NCI-H460 (cell line): ENCODE measurements at regions not wholly inside any gene's neighbourhood (a gene's known extent, or its start where the extent isn't known, plus 50 kb on each side); places are given as distances from the start of the nearest gene placed in this dataset.

Source experiments
- DNase-seq: peaks from one replicate; pipeline ENCODE4 v3.0.0-alpha.2; 2016; ENCODE audit warnings: low read depth; ENCODE audit errors: extremely low read depth

DNA sequence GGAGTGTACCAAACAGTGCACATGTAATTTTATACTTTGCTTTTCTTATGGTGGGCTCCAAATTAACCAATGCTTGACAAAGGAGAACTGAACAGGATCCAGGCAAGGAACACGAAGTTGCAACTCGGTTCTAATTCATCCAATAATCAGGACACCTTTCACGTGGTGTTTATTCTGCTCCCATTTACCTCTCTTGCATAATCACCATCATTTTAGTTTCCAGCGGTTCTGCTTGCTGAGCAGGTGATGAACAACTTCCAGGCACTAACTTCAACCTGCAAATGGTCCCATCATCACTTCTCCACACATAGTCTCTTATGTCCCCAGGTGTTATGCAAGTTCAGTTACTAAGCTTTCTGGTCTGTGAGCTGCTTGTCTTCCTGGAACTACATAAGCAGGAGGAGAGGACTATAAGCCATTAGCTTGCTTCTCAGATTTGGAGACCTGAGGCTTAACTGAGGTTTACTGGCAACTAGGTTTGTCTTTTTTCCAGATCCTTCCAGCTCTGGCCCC is 326.8 kb upstream of the SLC30A5 start:
- DNase-seq: no peak

DNA sequence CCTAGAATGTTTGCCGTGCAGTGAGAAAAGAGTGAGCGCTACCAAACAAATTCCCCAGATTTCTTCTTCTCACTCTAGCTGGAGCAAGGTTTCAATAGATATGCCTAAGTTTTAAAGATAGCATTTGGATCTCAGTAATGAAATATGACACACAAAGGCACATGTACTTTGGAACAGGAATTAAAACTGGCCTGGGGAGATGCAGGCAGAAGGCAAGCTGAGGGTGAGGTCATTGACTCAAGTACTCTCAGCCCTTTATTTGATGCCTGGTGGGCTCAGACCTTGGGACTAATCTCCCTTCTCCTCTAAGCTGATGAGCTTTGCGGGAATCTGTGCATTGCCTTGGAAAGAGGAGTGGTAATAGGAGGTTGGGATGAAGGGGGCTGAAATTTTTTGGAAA is 323.3 kb upstream of the SLC30A5 start:
- DNase-seq: no peak

DNA sequence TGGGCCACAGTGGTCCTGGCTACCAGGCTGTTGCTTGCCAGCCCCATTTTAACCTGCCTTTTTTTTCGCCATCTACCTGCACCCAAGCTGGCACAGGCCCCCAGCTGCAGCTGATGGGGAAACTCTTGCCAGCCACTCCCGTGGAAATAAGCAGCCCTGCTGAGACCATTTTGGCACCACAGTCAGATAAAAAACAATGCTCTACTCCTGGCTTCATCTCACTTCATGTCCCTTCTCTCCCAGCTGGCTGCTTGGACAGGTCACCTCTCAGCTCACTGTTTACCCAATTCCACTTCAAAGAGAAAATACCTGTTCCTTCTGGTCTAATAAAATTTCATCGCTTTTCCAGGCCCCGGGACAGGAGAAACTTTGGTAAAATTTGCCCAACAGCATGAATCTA is 322.6 kb upstream of the SLC30A5 start:
- no peak for DNase-seq

DNA sequence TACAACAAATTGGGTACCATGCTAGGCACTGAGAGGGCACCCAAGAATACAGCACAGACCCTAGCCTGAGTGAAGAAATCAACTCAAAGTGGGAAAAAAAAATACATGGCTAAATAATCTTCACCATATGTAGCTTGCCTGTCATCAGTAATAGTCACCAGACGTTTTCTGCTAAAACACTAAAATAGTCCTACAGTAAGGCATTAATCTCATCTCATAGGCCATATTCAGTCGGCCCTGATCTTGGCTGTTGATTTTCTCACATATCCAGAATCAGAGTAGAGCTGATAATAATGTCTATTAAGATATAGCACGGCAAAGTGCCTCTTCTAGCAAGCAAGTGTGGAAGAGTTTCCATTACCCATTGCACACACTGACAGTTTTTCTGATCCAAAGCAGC is 322.1 kb upstream of the SLC30A5 start:
- DNase-seq: no peak

DNA sequence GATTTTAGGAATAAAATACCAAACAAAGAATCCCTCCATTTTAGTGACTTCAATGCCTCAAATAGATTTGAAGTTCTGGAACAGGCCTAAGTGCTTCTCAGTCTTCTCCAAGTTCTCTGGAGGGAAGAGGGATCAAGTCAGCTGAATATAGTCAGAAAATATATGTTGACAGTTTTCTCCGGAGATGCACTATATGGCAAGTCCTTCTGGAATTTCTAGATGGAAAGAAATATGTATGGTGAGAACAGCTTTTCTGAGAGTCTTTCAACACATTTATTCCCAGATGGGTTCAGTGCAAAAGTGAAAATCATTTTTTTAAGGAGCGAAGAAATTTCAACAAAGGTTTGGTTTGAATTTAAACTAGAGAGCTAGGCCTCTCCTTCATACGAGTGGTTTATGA is 317.4 kb upstream of the SLC30A5 start:
- DNase-seq: no peak

DNA sequence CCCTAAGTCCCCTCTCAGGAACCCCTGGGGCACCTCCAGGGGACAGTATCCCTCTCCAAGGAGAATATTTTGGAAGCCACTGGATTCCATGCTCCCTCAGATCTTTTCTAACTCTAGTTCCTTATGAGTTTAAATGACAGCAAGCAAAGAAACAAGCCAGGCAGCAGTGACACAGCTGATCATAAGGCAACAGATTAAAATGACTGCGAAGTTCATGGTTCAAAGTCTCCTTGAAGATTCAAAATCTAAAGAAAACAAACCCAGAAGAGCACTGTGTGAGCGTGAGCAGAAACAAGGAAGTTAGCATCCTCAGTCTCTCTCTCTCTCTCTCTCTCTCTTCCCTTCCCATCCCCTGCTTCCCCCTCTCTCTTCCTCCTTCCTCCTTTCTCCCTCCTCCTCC is 316.7 kb upstream of the SLC30A5 start:
- no peak for DNase-seq

DNA sequence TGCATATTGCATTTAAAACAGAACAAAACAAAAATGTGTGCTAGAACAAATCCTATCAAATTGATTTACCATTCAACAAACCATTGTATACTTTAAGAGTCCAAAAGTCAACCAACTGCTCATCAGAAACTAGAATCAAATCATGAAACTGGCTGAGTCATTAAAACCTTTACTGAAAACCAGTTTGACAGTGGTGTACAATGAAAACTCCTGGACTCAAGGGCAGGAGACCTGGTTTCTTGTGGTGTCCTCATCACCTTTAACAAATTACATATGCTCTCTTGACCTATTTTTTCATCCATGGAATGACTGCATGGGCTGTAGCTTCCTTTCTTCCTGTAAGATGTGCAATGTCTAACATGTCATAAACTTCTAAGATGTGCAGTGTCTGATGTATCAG is 315.3 kb upstream of the SLC30A5 start:
- DNase-seq: no peak

DNA sequence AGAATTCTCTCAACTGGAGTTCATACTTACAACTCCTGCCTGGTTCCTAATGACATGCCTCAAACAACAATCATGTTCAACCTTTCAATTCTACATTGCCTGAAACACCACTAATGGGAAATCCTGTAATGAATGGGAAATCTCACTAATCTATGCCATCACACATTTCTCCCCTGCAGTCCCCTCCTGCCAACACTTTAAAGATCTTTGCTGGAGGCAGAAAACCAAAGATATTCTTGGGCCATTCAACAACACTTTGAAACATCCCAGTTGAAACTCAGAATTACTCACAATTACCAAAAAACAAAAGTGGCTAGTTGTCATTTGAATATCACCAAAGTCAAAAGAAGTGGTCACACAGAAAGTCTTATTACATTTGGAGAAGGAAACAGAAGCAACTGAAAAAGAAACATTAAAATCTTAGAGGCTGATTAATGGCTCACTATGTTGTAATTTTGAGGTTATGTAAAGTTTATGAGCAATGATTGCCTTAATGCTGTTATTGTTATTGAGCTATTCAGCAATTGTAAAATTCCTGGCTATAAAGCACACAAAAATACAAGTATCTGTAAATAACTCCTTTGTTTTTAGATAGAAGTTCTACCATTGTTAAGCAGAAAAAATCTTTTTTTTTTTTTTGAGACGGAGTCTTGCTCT is 313.4 kb upstream of the SLC30A5 start:
- DNase-seq: no peak

DNA sequence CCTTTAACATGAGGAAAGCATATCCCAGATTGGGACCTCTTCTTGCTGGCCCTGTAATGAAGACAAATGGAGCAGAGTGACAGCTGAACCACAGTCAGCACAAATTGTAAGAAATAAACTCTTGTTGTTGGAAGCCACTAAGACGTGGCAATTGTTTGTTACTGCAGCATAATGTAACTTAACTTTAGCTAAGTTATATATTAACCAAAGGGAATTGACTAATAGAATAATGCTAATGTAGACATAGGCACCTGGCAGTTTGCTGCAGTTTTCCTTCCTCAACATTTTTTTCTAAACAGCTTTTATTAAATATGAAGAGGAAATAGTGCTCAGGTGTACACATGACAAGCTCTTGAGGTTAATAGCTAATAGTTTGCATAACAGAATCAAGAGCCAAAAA is 300.7 kb upstream of the SLC30A5 start:
- DNase-seq: no peak

DNA sequence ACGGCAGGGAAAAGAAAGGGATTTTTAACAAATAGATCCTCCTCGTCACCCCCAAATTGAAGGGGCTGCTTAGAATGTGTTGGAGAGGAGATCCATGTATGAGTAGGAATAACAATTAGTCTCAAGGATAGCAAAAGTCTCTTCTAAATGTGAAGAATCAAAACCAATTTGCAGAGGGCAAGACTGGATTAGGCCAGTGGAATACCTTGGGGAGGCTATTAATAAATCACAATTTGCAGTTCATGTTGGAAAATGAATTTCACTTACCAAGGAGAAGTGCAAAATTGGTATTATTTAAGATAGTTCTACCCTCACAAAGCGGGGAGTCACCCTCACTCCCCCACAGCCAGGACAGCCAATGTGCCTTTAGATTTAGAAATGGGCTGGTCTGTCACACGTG is 299.8 kb upstream of the SLC30A5 start:
- no peak for DNase-seq

DNA sequence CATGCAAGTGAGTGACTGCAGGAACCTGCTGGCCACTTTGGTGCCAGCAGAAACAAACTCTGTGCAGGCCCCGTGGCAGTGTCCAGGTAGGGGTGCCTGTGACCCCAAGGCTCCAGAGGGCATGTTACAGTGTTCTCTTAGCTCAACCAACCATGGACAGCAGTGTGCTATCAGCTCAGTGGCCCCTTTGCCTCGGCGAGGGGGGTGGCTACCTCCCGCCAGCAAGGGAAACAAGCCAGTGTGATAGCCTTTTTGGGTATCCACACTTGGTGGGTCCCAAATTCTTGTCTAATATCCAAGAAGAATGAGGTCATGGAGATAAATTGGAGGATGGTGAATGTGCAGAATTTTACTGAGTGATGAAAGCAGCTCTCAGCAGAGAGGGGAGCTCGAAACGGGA is 298.6 kb upstream of the SLC30A5 start:
- no peak for DNase-seq

DNA sequence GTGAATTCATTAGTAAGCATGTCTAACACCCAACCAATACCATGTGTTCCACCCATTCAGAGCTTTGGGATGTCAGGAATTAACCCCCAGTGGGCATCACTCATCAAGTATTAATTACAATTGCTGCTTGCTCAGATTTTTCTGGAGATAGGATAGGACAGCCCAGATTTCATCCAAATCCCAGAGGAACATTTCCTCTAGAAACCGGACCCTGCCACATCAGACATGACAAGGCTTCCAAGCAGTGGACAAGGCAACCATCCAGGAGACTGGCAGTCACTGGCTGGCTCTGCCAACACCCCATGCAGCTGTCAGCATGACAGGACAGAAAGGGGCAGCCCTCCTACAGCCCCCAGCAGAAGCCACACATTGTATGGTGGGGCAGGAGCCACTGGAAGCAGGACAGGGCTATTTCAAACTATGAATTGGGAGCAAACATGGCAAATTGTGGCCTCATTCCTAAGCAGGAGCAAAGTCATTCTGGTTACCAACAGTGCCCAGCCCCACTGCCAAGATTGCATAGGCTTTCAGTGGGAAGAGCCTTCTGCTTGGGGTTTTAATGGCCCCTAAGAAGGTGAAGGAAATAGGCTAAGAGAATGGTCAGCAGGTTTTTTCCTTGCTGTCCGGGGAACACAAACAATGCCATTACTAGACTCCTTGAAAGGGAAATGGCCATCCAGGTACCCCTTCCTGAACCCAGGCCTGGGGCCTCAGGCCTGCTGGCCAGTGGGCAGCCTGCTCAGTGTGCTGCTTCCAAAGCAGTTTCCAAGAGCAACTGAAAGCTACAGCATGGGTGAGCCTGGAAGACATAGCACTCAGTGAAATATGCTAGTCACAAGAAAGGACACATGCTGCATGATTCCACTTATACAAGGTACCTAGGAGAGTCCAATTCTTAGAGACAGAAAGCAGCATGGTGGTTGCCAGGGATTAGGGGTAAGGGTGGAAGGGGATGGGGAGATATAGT is 294.7 kb upstream of the SLC30A5 start:
- no peak for DNase-seq

DNA sequence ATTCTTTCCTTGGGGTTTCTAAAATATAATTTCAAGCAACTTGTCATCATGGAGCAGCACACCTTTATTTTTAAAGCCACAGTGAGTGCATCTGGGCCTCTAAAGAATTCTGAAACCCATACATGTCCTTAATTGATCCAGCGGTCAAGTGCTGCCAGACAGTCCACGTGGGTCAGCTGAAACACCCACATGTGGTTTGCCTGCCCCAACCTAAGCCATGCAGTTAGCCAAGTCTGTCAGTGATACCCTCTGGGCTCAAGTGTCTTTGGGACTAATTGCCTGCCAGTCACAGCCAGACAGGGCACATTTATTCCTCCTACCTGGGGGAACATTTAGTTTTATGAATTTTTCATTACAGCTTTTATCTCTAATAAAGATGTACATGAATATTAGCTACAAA is 291.4 kb upstream of the SLC30A5 start:
- no peak for DNase-seq

DNA sequence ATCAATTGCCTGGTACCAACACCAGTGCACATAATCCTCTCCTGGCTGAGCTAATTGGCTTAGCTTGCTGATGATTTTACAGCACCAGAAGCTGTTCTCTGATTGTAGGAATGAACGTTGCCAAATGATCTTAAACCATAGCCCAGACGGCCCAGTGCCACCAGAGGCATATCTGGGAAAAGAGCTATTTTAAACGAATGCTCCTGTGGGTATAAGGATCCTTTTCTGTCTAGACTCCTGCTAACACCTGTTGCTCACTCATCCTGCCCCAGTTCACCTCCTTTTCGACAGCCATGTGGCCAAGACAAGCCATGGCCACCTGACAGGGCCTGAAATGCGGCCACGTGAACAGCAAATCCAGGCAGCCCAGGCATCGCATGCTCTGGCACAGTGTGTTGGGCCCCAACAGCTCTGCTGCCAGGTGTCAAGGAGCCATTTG is 289.9 kb upstream of the SLC30A5 start:
- no peak for DNase-seq

DNA sequence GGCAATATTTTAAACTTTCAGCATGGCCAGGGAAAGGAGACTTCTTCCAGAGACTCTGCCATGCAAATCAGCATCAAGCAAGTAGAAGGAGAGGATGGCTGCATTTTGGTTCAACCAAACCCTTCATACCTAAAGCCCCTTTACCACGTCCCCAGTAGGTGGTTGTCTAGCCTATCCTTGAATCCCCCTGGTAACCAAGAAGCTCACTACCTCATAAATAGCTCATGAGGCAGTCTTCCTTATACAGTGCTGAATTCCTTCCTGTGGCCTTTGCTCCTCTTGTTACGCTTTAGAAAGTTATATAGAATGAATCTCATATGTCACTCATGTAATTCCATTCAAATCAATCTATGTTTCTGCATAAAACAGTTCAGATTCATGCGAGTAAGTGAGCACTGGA is 289.5 kb upstream of the SLC30A5 start:
- no peak for DNase-seq

DNA sequence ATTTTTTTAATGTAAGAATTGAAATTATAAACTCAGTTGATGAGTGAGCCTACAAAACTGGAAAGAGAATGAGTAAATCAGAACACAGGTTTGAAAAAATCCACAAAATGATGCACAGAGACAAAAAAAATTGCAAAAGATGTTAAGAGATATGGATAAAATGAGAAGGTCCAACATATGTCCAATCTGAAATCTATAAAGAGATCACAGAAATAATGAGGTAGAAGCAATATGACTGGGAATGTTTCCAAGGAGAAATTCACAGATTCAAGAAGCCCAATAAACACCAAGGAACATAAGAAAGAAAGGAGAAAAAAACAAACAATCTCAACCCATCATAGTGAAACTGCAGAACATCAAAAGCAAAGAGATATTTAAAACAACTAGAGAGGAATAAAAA is 288.4 kb upstream of the SLC30A5 start:
- no peak for DNase-seq

DNA sequence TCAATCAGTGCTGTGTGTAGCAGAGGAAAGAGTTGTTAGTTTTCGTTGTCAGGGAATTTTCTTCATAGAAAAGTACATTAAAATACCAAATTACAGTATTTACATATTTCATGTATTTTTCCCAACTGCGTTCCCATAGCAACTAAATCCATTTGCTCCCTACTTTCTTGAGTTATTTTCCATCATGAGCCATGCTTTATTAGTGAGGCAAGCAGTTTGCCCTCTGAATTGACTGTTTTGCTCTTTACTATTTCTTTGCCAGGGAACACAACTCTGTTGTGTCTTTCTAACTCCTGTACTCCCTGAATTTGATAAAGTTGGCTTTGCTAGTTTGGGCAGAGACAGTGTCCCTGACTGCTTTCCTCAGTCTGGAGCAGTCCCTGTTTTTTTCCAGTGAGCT is 276.2 kb upstream of the SLC30A5 start:
- DNase-seq: no peak

DNA sequence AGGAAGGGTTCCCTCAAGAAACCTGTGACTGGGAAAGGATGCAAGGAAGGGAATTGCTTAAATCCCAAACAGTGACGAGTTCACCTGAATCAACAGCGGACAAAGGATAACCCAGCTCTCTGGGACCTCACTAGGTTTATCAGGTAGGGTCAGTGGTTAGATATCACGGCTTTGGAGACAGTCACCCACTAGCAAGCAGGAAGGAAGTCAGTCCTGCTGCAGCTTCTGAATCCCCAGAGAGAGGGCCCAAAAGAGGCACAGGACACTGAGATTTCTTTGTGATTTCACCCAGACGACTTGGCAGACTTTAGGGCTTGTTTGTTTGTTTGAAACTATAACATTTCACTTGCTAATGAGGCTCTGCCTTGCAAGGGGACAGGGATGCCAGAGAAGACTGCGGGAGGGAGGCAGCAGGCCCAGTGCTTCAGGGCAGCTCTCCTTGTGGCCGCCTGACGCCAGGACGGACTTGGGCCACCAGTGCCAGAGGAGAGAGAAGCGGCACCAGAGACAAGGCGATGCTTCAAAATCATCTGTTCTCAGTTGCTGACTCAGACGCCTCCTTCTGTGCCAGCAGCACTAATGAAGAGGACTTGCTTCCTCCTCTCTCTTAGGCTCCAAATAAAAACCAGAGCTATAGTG is 275.6 kb upstream of the SLC30A5 start:
- no peak for DNase-seq

DNA sequence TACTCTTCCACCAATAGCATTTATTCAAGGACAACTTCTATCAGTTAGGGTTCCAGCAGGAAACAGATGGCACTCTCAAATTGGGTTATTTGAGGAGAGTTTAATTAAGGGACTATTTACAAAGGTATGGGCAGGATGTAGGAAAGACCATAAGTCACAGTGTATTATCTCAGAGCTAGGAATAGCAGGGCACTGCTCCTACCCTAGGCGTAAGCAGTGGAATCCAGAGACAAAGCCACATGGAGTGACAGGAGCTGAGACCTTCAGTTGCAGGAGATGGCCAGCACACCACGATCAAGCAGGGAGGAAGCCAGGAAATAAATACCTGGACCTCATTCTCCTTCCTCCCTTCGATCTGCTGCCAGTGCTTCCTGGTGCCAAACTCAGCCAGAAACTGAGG is 274.9 kb upstream of the SLC30A5 start:
- DNase-seq: no peak

DNA sequence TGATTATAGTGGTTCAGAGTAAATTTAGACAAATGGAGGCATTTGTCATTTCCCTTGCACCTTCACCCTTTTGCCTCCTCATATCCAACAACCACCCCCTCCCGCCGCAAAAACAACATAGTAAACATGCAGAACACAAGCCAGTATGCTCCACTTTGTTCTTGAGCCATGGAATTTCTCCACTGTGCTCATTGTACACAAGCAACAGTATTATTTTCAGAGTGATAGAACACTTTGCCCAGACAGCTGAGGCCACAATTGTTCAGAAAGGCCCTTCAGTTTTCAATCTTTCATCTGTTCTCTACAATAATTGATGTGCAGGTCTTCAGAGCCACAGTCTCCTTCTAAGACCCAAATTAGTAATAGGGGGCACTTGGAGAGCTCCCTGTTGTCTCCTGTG is 272.8 kb upstream of the SLC30A5 start:
- no peak for DNase-seq

DNA sequence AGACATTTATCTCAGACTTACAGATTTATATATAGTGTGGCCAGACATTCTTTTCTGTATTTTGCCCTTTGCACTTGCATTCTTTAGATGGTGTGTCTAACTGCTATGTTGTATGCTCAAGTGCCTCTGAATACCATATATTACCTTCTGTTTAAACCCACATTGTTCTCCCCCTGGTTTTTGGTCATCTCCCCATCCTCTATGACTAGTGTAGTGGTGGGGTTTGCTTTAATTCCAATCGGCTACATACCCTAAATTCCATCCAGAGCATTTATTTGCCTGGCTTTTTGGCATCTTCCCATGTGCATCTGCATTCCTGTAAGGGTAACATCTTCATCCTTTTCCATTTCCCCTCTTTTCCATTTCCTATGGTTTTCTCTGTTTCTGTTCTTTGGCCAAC is 271.0 kb upstream of the SLC30A5 start:
- no peak for DNase-seq

DNA sequence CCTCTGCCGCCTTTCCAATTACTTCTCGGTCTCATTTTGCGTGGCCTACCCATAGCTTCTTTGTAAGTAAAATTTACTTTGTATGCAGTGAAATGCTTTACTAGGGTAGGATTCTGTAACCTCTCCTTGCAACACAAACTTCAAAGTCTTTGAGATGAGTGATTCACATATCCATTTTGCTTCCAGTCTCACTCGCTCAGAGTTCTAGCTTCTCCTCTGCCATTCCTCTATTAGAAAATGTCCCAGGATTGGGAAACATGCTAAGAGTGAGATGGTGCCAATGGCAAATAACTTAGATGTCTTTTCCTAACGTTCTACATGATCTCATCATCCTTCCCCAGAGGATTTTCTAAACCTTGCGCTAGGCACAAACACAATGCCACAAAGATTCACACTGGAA is 270.5 kb upstream of the SLC30A5 start:
- DNase-seq: no peak
